Fibroblast of lung (primary cell): ENCODE measurements at regions not wholly inside any gene's neighbourhood (a gene's known extent, or its start where the extent isn't known, plus 50 kb on each side); places are given as distances from the start of the nearest gene placed in this dataset.

ENCODE experiments used
- DNase-seq, 2 donors: peaks; one replicate each; pipeline versions ENCODE4 v3.0.0 to v3.0.0-alpha.2; 2010; ENCODE audit warnings: low read depth in 2 of 2
- H2AFZ ChIP-seq: 2 replicates; pipeline ENCODE4 v1.5.1; 2012; ENCODE audit warnings: low read length, control low read depth, inconsistent platforms
- H3K27ac ChIP-seq: 2 replicates; pipeline ENCODE4 v1.5.1; 2011; ENCODE audit warnings: low read length, control low read depth; ENCODE audit not compliant: insufficient read depth
- H3K27me3 ChIP-seq: 2 replicates; pipeline ENCODE4 v1.5.1; 2011; ENCODE audit warnings: mild to moderate bottlenecking, low read length; ENCODE audit not compliant: control insufficient read depth, insufficient read depth
- H3K36me3 ChIP-seq: 2 replicates; pipeline ENCODE4 v1.5.1; 2011; ENCODE audit warnings: low read length; ENCODE audit not compliant: control insufficient read depth, insufficient read depth
- H3K4me1 ChIP-seq: 2 replicates; pipeline ENCODE4 v1.5.1; 2011; ENCODE audit warnings: low read length; ENCODE audit not compliant: control insufficient read depth, insufficient read depth; ENCODE audit errors: extremely low read depth
- H3K4me2 ChIP-seq: 2 replicates; pipeline ENCODE4 v1.5.1; 2011; ENCODE audit warnings: low read length, control low read depth; ENCODE audit not compliant: insufficient read depth; ENCODE audit errors: extremely low read depth
- H3K4me3 ChIP-seq, 4 experiments: fragments of 200-600 bp in 1 of 4; sonication (generic) in 1 of 4; replicated peaks in 1 of 4; 2 replicates each; pipeline ENCODE4 v1.5.1; 2011 to 2016; ENCODE audit warnings: low read length in 4 of 4, low read depth in 3 of 4, mild to moderate bottlenecking in 3 of 4, control low read depth in 2 of 4, inconsistent platforms in 1 of 4, mixed read lengths in 1 of 4; ENCODE audit not compliant: insufficient read depth in 1 of 4; ENCODE audit errors: control extremely low read depth in 1 of 4
- H3K79me2 ChIP-seq: 2 replicates; pipeline ENCODE4 v1.5.1; 2012; ENCODE audit warnings: mild to moderate bottlenecking, low read length, inconsistent platforms; ENCODE audit not compliant: control insufficient read depth, insufficient read depth
- H3K9ac ChIP-seq: 2 replicates; pipeline ENCODE4 v1.5.1; 2011; ENCODE audit warnings: mild to moderate bottlenecking, low read length, control low read depth; ENCODE audit not compliant: insufficient read depth
- H3K9me3 ChIP-seq: 2 replicates; pipeline ENCODE4 v1.5.1; 2012; ENCODE audit warnings: low read depth, low read length; ENCODE audit not compliant: control insufficient read depth, insufficient read depth
- H4K20me1 ChIP-seq: 2 replicates; pipeline ENCODE4 v1.5.1; 2011; ENCODE audit warnings: low read length; ENCODE audit not compliant: control insufficient read depth, insufficient read depth; ENCODE audit errors: extremely low read depth
- CTCF ChIP-seq, 2 donors: IDR thresholded peaks in 1 of 2; conservative IDR thresholded peaks in 1 of 2; 1 replicate in 1 of 2; 2 replicates in 1 of 2; pipeline ENCODE4 v1.5.1; 2011 to 2012; ENCODE audit warnings: low read length in 2 of 2, control low read depth in 1 of 2, inconsistent platforms in 1 of 2, low read depth in 1 of 2, mild to moderate bottlenecking in 1 of 2
- EZH2 ChIP-seq: IDR thresholded peaks from 2 replicates; pipeline ENCODE4 v1.5.1; 2012; ENCODE audit warnings: low read length, control low read depth, mild to moderate bottlenecking; ENCODE audit errors: missing control alignments

GRCh38 chr2:158021226-158021625, 80.5 kb upstream of the UPP2 start:
- no peaks in the 10 kb centered on the region for H3K36me3 ChIP-seq
- no peak overlapping the region for H3K27ac ChIP-seq
- H3K79me2 ChIP-seq = no peaks in the 10 kb centered on the region
- no peak for TF ChIP-seq EZH2
- H3K4me2 ChIP-seq = no peak overlapping the region
- no peak overlapping the region for H3K4me3 ChIP-seq
- DNase-seq = no peak
- H3K9ac ChIP-seq = no peak overlapping the region
- no peaks in the 10 kb centered on the region for H3K27me3 ChIP-seq
- H2AFZ ChIP-seq = no peak overlapping the region
- no peaks in the 10 kb centered on the region for H4K20me1 ChIP-seq
- no peaks in the 10 kb centered on the region for H3K9me3 ChIP-seq
- peaks cover 5% of the 10 kb centered on the region for H3K4me1 ChIP-seq

- Histone ChIP-seq H3K79me2 (no peaks in the 10 kb centered on the region), H3K4me1 (no peaks in the 10 kb centered on the region), H3K27me3 (no peaks in the 10 kb centered on the region), H3K27ac (no peak overlapping the region), H3K9ac (no peak overlapping the region), H4K20me1 (no peaks in the 10 kb centered on the region), H2AFZ (no peak overlapping the region), H3K36me3 (no peaks in the 10 kb centered on the region), H3K4me2 (no peak overlapping the region), H3K4me3 (no peak overlapping the region), H3K9me3 (no peaks in the 10 kb centered on the region)
- DNase-seq = no peak
- TF ChIP-seq EZH2 (no peak), CTCF (conservative IDR thresholded peaks at IDR 0.05 in 1 of 2, IDR thresholded peaks at IDR 0.05 in 1 of 2; ENCODE audit: low read depth in 1 of 2, low read length in 2 of 2) (no peak)
Observed at GRCh38 chr2:158015428-158016076, 86.1 kb upstream of the UPP2 start.

GRCh38 chr2:158013891-158014290, 87.8 kb upstream of the UPP2 start:
- H3K36me3 ChIP-seq = no peaks in the 10 kb centered on the region
- H3K4me3 ChIP-seq = no peak overlapping the region
- no peak overlapping the region for H3K4me2 ChIP-seq
- no peak overlapping the region for H2AFZ ChIP-seq
- no peaks in the 10 kb centered on the region for H4K20me1 ChIP-seq
- H3K4me1 ChIP-seq = no peaks in the 10 kb centered on the region
- no peak for DNase-seq
- H3K27me3 ChIP-seq = no peaks in the 10 kb centered on the region
- H3K79me2 ChIP-seq = no peaks in the 10 kb centered on the region
- no peaks in the 10 kb centered on the region for H3K9me3 ChIP-seq
- H3K27ac ChIP-seq = no peak overlapping the region
- no peak overlapping the region for H3K9ac ChIP-seq
- TF ChIP-seq EZH2 (no peak), CTCF (conservative IDR thresholded peaks at IDR 0.05 in 1 of 2, IDR thresholded peaks at IDR 0.05 in 1 of 2; ENCODE audit: low read depth in 1 of 2, low read length in 2 of 2) (no peak)
